Hematopoietic multipotent progenitor cell treated with erythropoietin and hydrocortisone succinate and interleukin-3 and kit ligand, for 15 days (in vitro differentiated cells): ENCODE measurements at regions not wholly inside any gene's neighbourhood (a gene's known extent, or its start where the extent isn't known, plus 50 kb on each side); places are given as distances from the start of the nearest gene placed in this dataset.

ENCODE experiments used
- DNase-seq: peaks from one replicate; pipeline ENCODE4 v3.0.0-alpha.2; 2015; ENCODE audit warnings: low spot score

DNA sequence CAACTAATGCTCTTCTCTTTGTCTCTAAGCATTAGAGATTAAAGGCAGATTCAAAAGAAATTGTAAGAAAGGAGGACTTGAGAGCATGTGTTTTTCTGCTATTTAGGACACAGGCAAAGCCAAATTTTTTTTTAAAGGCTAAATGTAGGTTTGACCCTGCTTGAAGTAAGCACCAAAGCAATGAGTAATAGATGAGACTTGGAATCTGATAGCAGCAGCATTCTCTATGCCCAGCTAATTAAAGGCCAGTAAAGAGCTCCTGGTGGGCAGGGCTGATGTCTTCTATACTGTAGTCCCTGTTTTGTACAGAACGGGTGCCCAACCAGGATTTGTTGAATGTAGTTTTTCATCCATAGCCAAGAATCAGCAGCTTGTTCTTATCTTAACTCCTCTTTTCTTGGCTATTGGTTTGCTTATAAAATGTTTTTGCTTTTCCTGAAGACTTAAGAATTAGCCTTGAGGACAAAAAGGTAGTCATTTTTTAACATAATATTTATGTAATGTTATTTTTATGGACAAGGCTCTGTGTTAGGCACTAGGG, 179.6 kb downstream of the LMO4 start:
- DNase-seq: no peak

DNA sequence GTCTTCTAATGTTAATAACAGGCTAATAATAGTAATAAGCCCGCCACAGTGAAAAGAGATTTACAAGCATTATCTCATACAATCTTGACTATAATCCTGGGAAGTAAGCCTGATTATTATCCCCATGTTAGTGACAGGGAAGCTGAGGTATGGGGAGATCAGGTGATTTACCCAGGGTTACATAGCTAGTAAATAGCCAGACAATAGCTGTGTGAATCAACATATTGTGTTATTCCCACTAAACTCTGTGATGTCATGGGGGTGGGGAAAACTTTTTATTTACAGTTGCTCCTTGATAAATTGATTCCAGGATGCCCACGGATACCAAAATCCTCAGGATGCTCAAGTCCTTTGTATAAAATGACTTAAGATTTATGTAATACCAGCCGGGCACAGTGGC, 181.9 kb downstream of the LMO4 start:
- DNase-seq: no peak

DNA sequence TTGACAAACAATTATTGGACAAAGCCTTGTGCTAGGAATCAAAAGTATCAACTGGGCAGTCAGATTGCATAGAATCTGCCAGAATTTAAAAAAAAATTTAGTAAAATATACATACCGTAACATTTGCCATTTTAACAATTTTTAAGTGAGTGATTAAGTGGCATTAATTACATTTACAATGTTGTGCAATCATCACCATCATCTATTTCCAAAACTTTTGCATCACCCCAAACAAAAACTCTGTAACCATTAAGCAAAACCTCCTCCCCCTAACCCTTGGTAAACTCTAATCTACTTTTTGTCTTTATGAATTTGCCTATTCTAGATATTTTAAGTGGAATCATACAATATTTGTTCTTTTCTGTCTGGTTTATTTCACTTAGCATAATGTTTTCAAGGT, 182.8 kb downstream of the LMO4 start:
- no peak for DNase-seq

DNA sequence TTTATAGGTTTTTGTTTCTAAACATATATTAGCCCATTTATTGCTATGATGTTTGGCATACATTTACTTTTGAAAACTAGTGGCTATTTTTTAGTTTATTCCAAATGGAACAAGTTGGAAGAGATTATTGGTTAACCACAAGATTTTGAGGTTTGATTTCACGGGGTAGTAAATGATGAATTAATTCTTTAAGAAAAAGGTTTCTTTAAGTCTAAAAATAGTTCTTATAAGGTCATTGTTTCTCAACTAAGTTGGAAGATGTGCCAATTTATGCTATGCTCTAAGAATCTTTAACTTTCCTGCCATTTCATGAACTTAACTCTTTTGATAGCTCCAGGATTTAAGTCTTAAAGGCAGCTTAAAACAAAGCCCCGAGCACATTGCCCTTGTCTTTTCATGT, 183.8 kb downstream of the LMO4 start:
- DNase-seq: no peak

DNA sequence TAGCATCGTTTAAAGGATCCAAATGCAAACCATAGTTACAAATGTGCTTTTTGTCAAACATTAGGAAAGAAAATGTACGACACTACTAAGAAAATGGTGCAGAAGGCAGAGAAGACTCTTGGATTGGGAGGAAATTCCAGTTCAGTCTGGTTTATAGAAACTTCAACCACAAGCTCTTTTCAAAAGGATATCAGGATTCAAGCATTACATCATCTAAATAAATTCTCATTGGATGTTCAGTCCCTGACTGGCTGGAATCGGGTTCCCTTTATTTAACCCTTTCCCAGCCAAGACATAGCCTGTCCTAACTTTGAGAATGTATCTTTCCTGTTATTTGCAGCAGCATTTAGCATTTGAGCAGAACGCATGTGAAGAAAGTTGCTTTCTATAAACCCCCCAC, 184.6 kb downstream of the LMO4 start:
- DNase-seq: no peak

DNA sequence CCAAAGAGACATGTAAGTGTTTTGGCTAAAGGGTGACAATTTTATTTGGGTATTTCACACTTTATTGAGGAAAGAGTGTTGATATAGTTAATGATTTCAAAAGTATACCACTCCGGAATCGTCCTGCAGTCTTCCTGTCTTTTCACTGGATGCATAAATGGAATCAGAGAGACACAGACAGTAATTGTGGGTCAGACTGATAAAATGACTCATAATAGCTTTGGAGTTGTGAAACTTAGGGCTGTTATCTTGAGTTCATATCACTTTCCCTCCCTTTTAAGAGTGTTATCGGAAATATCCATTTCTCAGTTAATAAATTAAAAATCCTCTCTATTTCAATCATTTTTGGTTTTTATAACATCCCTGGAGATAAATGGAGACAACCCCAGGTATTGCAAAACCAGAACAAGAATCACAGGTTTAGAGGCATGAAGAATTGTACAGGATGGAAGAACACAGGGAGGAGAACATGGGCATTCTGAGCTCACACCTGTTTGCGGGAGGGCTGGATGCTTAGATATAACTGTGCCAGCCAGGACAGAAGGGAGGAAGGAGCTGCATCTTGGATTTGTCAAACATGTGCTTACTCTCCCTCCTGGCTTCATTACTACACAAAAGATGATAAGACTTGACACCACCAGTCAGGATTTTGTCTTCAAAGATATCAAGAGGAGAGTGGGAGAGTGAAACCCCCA, 185.4 kb downstream of the LMO4 start:
- no peak for DNase-seq

DNA sequence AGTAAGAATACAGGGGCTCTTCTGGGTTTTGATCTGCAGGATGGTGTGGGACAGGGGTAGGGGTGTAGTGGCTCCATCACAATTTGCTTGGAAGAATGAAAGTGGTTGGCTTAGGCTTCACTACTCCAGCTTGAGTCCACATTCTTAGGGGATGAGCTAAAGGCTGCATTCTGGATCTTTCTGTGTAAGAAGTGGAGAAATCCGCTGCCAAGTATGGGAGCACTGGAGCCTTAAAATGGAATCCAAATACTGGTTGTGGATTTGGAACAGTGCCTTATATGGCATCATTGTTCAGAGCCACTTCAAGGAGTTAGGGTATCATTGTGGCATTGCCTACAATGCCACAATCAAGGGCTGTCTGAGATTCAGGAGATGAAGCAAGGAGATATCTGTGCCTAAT, 187.1 kb downstream of the LMO4 start:
- DNase-seq: no peak

DNA sequence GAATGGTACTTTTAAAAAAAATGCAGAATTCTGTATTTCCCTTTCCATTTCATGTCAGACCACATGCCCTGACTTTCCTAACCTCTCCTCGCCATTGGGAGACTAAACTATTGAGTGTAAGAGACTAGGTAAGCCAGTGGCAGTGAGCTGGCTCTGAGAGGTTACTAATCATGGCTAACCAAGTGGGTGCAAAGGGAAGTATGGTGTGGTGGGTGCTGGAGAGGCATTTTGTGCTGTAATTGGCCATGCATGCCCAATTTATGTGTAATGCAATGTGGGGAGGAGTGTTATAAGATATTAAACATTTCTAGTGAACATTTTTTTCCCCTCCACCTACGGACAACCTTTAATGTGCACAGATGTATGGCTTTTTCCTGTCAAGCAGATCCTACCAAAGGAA, 190.1 kb downstream of the LMO4 start:
- no peak for DNase-seq

DNA sequence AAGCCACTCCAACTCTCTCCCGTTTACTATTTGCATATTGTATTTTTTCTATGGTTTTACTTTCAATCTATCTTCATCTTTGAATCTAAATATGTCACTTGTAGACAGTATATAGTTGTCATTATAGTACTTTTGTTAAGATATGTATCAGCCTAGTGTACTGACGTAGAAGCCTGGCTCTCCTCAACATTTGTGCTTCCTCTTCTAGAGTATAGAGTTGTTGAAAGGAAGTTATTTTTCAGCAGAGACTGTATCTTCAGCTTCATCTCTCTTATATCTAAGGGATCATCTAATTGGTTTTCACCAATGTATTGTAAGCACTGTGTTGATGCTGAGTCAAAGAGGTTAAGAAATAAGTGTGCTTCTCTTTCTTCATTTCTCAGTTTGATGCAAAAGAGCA, 192.8 kb downstream of the LMO4 start:
- DNase-seq: no peak

DNA sequence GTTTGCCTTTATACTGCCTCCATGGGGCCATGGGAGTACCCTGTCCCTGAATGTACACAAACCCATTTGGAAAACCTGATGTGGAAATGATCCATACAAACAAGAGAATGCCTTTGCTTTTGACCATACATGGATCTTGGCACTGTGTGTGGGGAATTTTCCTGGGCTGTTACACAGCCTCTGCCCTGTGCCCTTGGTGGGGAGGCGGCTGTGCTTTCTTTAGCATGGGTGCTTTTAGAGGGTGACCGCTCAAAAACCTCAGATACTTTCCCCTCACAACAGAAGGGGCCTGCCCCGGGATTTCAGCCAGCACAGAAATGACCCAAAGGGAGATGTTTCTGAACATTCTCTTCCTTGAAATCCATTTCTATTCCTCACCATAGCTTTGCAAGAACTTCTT, 194.8 kb downstream of the LMO4 start:
- DNase-seq: no peak

DNA sequence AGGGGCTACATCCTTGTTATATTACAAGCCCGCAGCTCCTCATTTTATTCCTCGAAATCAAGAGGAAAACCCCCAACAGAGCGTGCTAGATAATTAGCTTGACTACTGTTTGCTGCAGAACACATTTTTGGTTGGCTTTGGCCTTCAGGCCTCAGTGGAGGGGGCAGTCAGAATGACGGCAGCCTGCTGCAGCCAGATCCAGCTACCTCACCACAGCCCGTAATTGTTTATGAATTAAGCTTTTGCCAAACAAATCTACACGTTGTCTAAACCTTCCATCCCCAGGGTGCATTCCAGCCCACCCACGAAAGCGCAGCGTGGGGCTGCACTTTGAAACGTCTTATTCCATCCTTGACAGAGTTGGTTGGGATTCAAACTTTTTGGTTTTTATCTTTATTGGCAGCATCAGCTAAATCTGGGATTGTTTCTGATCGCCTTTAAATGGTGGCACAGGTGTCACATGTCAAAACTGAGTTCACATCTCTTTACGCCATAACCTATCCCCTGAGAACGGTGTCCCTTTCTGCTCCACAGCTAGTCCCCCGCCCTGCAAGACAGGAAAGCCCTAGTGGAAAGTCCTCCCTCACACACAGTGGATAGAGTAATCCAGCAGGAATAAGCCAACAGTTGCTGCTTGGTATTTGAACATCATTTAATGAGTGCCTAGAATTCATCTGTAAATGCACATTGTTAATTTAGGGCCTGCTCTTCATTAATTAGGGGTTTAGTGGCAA, 195.5 kb downstream of the LMO4 start:
- DNase-seq: no peak

DNA sequence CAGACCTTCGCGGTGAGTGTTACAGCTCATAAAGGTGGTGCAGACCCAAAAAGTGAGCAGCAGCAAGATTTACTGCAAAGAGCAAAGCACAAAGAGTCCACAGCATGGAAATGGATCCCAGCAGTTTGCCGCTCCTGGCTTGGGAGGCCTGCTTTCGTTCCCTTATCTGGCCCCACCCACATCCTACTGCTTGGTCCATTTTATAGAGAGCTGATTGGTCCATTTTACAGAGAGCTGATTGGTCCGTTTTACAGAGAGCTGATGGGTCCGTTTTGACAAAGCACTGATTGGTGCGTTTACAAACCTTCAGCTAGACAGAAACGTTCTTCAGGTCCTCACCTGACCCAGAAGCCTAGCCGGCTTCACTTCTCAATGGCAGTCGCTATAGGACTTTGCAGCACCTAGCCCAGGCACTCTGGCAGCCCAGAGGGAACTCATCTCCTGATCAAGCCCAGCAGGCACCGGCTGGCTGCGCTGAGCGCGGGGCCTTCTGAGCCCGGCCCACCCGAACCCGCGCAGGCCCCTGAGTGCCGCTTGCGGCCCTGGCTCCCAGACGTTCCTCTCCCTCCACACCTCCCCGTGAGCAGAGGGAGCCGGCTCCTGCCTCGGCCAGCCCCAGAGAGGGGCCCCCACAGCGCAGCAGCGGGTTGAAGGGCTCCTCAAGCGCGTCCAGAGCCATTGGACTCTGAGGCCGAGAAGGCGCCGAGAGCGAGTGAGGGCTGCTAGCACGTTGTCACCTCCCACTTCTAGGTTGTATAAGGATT, 200.3 kb downstream of the LMO4 start:
- DNase-seq: no peak

DNA sequence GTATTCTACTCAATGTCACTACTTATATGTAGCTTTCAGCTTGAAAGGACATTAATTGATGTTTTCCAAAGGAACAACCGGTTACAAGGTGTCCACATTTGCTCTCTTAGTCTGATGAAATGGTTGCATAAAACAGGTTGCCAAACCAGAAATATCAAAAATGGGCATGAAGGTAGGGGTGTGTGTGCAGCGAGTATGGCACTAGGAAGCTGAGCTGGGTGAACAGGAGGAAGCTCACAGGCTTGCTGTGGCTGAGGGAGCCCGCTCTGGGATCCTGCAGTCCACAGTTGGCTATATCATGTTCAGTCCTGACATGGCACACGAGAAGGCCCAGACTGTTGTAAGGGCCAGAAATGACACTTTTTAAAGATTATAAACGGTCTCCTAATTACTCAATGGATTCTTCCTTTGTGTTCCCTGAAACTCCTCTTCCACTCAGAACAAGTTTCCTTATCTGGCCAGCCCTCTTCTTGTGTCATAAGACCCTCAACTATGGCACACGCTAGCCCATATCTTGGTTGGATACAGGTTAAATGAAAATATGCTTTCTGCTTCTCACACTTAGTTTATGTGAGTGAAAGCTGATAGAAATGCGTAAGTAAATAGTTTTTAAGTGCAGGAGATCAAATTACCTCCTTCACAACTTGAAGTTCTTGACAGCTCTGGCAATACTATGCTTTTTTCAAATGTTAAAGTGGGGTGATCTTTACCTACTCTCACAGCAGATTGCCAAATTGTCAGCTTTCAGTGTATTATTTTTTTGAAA, 201.5 kb downstream of the LMO4 start:
- no peak for DNase-seq

DNA sequence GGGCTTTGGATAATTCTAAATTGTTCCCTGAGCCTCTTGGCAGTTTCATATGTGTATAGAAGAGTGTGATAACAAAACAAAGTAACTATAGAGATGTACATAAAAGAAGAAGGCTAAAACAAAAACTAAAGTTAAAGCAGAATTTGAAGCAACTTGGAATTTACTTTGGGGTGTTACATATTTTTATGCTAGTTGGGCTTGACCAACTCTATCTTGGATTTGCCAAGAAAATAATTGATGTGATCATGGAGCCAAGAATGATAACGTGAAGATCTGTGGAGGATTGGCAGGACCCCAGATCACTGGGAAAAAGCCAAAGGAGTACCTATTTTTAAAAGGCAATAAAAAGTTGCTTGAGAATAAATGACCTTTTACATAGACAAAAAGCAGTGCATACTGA, 206.9 kb downstream of the LMO4 start:
- no peak for DNase-seq

DNA sequence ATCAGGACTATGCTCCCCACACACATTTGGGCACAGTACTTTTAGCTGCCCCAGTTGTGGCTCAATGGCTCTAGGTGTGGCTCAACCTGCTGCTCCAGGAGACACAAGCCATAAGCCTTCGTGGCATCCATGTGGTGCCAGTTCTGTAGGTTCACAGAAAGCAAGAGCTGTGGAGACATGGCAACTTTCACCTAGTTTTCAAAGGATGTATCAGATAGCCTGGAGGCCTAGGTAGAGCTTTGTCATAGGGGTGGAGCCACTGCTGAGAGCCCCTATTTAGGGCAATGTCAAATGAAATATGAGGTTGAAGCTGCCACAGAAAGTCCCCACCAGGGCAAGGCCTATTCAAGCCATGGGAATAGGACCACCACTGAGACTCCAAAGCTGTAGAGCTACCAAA, 210.5 kb downstream of the LMO4 start:
- no peak for DNase-seq

DNA sequence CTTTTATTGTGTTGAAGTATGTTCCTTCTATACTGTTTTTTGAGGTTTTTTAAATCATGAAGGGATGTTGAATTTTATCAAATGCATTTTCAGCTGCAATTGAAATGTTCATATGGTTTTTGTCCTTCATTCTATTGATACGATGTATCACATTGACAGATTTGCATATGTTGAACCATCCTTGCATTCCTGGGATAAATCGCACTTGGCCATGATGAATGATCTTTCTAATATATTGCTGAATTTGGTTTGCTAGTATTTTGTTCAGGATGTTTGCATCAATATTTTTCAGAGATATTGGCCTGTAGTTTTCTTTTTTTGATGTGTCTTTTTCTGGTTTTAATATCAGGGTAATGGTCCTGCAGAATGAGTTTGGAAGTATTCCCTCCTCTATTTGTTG, 214.0 kb downstream of the LMO4 start:
- DNase-seq: no peak

DNA sequence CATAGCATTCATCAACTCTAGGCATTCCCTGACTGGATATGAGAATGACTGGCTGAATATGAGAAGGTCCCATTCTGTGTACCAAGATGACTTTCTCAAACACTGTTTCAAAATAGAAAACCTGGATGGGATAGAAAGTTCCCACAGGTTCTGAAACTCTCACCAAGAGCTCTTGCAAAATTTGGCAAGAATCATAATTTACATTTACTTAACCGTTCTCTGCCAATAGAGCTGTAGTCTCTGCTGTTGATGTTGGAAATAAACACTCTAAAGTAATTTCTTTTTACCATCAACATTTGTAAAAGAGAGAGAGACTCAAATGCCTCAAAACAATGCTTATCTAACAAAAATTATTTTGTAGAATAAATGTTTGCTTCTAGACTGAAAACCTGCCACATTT, 221.1 kb downstream of the LMO4 start:
- no peak for DNase-seq

DNA sequence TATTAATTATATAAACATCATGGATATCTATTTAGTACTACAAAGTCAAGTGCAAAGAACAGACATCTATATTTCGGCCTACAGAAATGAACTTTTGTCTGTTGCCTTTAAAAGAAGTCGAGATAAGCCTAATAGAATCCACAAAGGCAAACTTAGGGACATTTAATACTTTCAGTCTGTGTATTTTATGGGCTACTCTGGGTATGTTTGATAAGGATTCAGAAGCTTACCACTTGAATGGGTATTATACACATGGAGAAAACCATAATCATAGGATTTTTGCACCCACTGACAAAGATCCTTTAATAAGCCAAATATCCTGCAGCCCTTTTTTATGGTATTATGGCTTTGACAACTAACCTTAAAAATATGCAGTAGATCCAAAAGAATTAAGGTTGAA, 224.8 kb downstream of the LMO4 start:
- no peak for DNase-seq

DNA sequence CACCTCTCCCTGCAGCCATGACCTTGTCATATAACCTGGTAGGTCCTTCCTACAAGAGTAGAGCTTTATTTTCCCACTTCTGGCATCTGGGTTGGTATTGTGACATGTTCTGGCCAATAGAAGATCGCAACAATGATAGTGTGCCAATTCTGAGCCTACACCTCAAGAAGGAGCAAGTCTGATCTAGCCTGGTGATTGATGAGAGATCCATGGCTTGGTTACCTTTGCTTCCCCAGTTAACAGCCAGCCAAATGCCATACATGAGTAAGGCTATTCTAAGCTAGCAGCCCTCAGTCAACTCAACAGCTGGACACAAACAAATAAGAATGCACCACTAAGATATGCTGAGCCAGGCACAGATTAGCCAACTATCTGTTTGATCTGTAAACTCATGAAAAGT, 226.7 kb downstream of the LMO4 start:
- DNase-seq: no peak

DNA sequence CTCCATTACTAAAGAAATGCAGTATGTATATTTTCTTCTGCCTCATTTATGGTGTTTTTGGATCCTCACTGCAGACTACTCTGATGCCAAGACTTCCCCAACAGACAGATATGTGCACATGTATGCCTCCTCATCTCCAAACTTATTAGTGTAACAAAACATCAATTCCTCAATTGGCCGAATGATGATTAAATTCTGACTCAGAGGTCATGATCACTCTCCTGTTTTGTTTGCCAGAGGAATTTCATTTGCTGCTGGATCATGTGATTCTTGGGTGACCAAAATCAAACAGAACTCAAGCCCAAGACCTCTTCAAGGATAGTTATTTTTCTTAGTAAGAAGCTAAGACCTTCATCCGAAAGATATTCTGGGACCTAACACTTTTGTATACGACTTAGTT, 227.6 kb downstream of the LMO4 start:
- DNase-seq: no peak

DNA sequence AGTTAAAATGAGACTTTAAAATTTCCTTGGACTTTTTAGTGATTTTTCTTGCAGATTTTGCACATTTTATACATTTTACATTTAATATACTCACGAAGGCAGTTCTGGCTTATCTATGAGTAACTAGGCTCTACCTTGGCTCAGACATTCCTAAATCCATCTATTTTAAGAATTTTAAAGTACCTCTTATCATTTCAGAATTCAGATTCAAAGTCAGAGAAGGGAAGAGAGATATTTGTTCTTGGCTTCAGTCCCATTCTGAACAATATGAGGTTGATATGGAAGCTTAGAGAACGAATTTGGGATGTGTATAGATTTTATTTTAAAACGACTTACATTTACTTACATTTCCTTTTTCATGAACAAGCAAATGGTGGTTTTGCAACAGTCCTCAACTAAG, 230.2 kb downstream of the LMO4 start:
- no peak for DNase-seq

DNA sequence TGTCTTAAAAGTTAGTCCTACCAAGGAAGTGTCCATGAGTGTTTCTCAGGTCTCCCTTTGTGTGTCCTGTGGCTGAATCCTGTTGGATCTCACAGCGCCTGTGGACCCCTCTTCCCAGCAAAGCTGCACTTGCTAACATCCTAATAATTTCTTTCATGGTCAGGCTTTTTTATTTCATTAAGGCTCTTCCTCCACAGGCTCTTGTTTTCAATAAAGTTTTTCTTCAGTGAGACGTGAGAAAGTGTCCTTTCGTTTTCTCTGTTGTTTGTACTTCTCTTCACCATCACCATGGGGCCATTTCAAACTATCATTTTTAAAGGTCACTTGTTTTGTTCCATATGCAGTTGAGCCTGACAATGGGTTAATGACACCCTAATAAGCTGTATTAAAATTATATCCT, 231.5 kb downstream of the LMO4 start:
- no peak for DNase-seq
